Fibroblast of skin of scalp (primary cell): ENCODE measurements at regions not wholly inside any gene's neighbourhood (a gene's known extent, or its start where the extent isn't known, plus 50 kb on each side); places are given as distances from the start of the nearest gene placed in this dataset.

Source experiments
- DNase-seq: peaks from one replicate; pipeline ENCODE4 v3.0.0-alpha.2; 2013

- no peak for DNase-seq
Measured at GRCh38 chr12:4223273-4223845, 50.2 kb upstream of the CCND2 start.

- peak; percentile 30 for DNase-seq
Measured at GRCh38 chr12:4221258-4221620, 52.3 kb upstream of the CCND2 start.

- DNase-seq: no peak
Measured at GRCh38 chr12:4220536-4221257, 52.9 kb upstream of the CCND2 start.

- DNase-seq: no peak
Measured at GRCh38 chr12:4217091-4217490, 56.5 kb upstream of the CCND2 start.

GRCh38 chr12:4216187-4216927 is 57.2 kb upstream of the CCND2 start:
- DNase-seq: no peak

GRCh38 chr12:4215229-4216186 is 58.1 kb upstream of the CCND2 start:
- peak; percentile 40 for DNase-seq

GRCh38 chr12:4214877-4215228 is 58.7 kb upstream of the CCND2 start:
- no peak for DNase-seq

GRCh38 chr12:4213471-4213870 is 60.1 kb upstream of the CCND2 start:
- no peak for DNase-seq

- DNase-seq: no peak
Measured at GRCh38 chr12:4212845-4213244, 60.7 kb upstream of the CCND2 start.

GRCh38 chr12:4211372-4211771 is 62.2 kb upstream of the CCND2 start:
- no peak for DNase-seq

- no peak for DNase-seq
Measured at GRCh38 chr12:4210183-4210582, 63.4 kb upstream of the CCND2 start.

- no peak for DNase-seq
Measured at GRCh38 chr12:4206470-4206869, 67.1 kb upstream of the CCND2 start.

- DNase-seq: no peak
Measured at GRCh38 chr12:4203772-4204376, 69.7 kb upstream of the CCND2 start.

- no peak for DNase-seq
Measured at GRCh38 chr12:4202918-4203317, 70.6 kb upstream of the CCND2 start.

GRCh38 chr12:4202487-4202886 is 71.1 kb upstream of the CCND2 start:
- no peak for DNase-seq

GRCh38 chr12:4201333-4202100 is 72.0 kb upstream of the CCND2 start:
- no peak for DNase-seq

GRCh38 chr12:4197922-4198763 is 75.4 kb upstream of the CCND2 start:
- DNase-seq: no peak

- DNase-seq: no peak
Measured at GRCh38 chr12:4196805-4197420, 76.6 kb upstream of the CCND2 start.

- DNase-seq: no peak
Measured at GRCh38 chr12:4194668-4195067, 78.9 kb upstream of the CCND2 start.

- DNase-seq: no peak
Measured at GRCh38 chr12:4193821-4194220, 79.7 kb upstream of the CCND2 start.
